ENCODE measurements at regions not wholly inside any gene's neighbourhood (a gene's known extent, or its start where the extent isn't known, plus 50 kb on each side); places are given as distances from the start of the nearest gene placed in this dataset.

- TF ChIP-seq CTCF (IDR thresholded peaks at IDR 0.05; ENCODE audit: low read length, missing control alignments) = no peak
- DNase-seq (ENCODE audit: low read depth) = no peak
- H3K4me3 ChIP-seq (replicated peaks; ENCODE audit: low read depth, low read length) = no peak overlapping the region
These were observed 271.0 kb upstream of the HS6ST1 start for GRCh38 chr2:128589681-128590080.

GRCh38 chr2:128590309-128591021, 271.8 kb upstream of the HS6ST1 start:
- no peak for DNase-seq (ENCODE audit: low read depth)
- no peak for TF ChIP-seq CTCF (IDR thresholded peaks at IDR 0.05; ENCODE audit: low read length, missing control alignments)
- no peak overlapping the region for H3K4me3 ChIP-seq (replicated peaks; ENCODE audit: low read depth, low read length)

- no peak for DNase-seq (ENCODE audit: low read depth)
- H3K4me3 ChIP-seq (replicated peaks; ENCODE audit: low read depth, low read length) = no peak overlapping the region
- no peak for TF ChIP-seq CTCF (IDR thresholded peaks at IDR 0.05; ENCODE audit: low read length, missing control alignments)
These were observed 272.6 kb upstream of the HS6ST1 start for GRCh38 chr2:128591022-128591860.

GRCh38 chr2:128591861-128592822, 273.5 kb upstream of the HS6ST1 start:
- H3K4me3 ChIP-seq (replicated peaks; ENCODE audit: low read depth, low read length) = no peak overlapping the region
- no peak for TF ChIP-seq CTCF (IDR thresholded peaks at IDR 0.05; ENCODE audit: low read length, missing control alignments)
- no peak for DNase-seq (ENCODE audit: low read depth)

- H3K4me3 ChIP-seq (replicated peaks; ENCODE audit: low read depth, low read length) = no peak overlapping the region
- no peak for TF ChIP-seq CTCF (IDR thresholded peaks at IDR 0.05; ENCODE audit: low read length, missing control alignments)
- no peak for DNase-seq (ENCODE audit: low read depth)
These were observed 274.8 kb upstream of the HS6ST1 start for GRCh38 chr2:128593518-128593878.

- no peak for TF ChIP-seq CTCF (IDR thresholded peaks at IDR 0.05; ENCODE audit: low read length, missing control alignments)
- peak; percentile 54 for DNase-seq (ENCODE audit: low read depth)
- H3K4me3 ChIP-seq (replicated peaks; ENCODE audit: low read depth, low read length) = no peak overlapping the region
These were observed 275.4 kb upstream of the HS6ST1 start for GRCh38 chr2:128593879-128594650.
